Heart left ventricle (tissue), 13 donors: ENCODE measurements at regions not wholly inside any gene's neighbourhood (a gene's known extent, or its start where the extent isn't known, plus 50 kb on each side); places are given as distances from the start of the nearest gene placed in this dataset.

ENCODE experiments used
- CTCF ChIP-seq, 12 donors: fragments of 200-600 bp; sonication (generic) in 4 of 12; IDR thresholded peaks; one replicate each; pipeline versions ENCODE4 v1.5.0 to v1.8.0; 2018 to 2022; ENCODE audit warnings: antibody characterized with exemption in 12 of 12, mild to moderate bottlenecking in 5 of 12
- POLR2A ChIP-seq, 2 donors: fragments of 450-650 bp; IDR thresholded peaks; one replicate each; pipeline ENCODE4 v1.6.1; 2017; ENCODE audit warnings: antibody characterized with exemption in 2 of 2, mild to moderate bottlenecking in 2 of 2, moderate library complexity in 2 of 2
- donor health status: ischemic (EF 13 %, LVEDD 7.1; RV severe dilation, severe dysfunction).
- donor health status: DM: no; HTN: yes; CAD: no.
- donor health status: DM: no; HTN: no; CAD: no.
- donor health status: ischemic (EF 25% LVEDD 6.9; RV normal size, moderate dysfunction).
- donor health status: ischemic (EF 25% LVEDD 5.7; RV mildly dilated, moderate dysfunction).
- donor health status: ischemic (EF 35%, LVEDD 5.7; RV mildly dilated, moderate dysfunction).
- donor health status: nonischemic (EF 11% LVEDD 7.7; RV severe dilation, severe dysfunction).
- donor health status: DM: yes; HTN: yes; CAD: no.
- donor health status: PGD.
- donor health status: ischemic (EF 29% LVEDD 5.4; RV normal size, mild dysfunction).
- donor health status: nonischemic (EF 23%, LVEDD 6.1; RV moderate dilation, normal function).

GRCh38 chr4:43765514-43765913, 683.1 kb downstream of the KCTD8 start:
- TF ChIP-seq CTCF (IDR thresholded peaks at IDR 0.05) (no peak), POLR2A (IDR thresholded peaks at IDR 0.05) (no peak)
